Keratinocyte (primary cell): ENCODE measurements at regions not wholly inside any gene's neighbourhood (a gene's known extent, or its start where the extent isn't known, plus 50 kb on each side); places are given as distances from the start of the nearest gene placed in this dataset.

Source experiments
- CTCF ChIP-seq, 3 experiments: IDR thresholded peaks in 1 of 3; conservative IDR thresholded peaks in 1 of 3; optimal IDR thresholded peaks in 1 of 3; 2 replicates in 2 of 3; 3 replicates in 1 of 3; pipeline versions ENCODE3 to v1.5.1; 2011; ENCODE audit warnings: low read length in 3 of 3, mild to moderate bottlenecking in 3 of 3, moderate library complexity in 2 of 3, control low read depth in 1 of 3, inconsistent platforms in 1 of 3; ENCODE audit not compliant: insufficient read depth in 2 of 3; ENCODE audit errors: extremely low read depth in 1 of 3
- EZH2 ChIP-seq: IDR thresholded peaks from one replicate; pipeline ENCODE4 v1.6.1; 2012; ENCODE audit warnings: inconsistent platforms, mild to moderate bottlenecking, low read length, moderate library complexity

DNA sequence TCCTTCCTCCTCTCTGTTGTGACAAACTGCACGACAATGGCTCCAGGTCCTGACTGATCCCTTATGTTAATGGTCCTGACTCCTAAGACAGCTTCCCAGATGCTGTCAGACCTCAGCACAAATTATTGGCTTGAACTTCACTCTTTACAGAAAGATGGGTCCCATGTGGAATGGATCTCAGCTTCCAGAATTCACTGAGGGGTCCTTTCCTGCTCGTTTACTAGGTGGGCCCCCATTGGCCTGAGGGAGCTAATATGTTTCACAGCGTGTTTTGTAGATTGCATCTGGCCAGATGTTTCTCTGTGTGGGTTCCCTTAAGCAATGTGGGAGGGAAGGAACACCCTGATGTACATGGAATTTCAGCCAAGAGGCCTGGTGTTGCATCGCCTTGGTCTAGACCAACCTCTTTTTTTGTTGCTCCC, 826.6 kb downstream of the MAFB start:
- TF ChIP-seq CTCF (optimal IDR thresholded peaks at IDR 0.05 in 1 of 3, IDR thresholded peaks at IDR 0.05 in 1 of 3, conservative IDR thresholded peaks at IDR 0.05 in 1 of 3; ENCODE audit: extremely low read depth in 1 of 3, insufficient read depth in 2 of 3, low read length in 3 of 3) (no peak), EZH2 (no peak)
